ENCODE measurements at regions not wholly inside any gene's neighbourhood (a gene's known extent, or its start where the extent isn't known, plus 50 kb on each side); places are given as distances from the start of the nearest gene placed in this dataset.
A peak's percentile ranks its signal among the peaks of the same experiment; 100 is the strongest.

GRCh38 chr3:66720508-66720907 lies 219.7 kb upstream of the LRIG1 start:
- H3K4me2 ChIP-seq (ENCODE audit: insufficient read depth in 1 of 2, low read depth in 2 of 2, low read length in 2 of 2), result 0 out of 4 replicates have a peak overlapping the region, but pooled peaks of 1 of the 2 experiments have one; percentile 10

More at GRCh38 chr3:66720508-66720907, 219.7 kb upstream of the LRIG1 start:
- no peaks in the 10 kb centered on the region for H3K36me3 ChIP-seq (ENCODE audit: control insufficient read depth in 2 of 4, insufficient read depth in 4 of 4, low read length in 3 of 4)
- H3K27ac ChIP-seq (ENCODE audit: low read depth, low read length), result no peak overlapping the region
- H3K9ac ChIP-seq (replicated peaks in 1 of 4; ENCODE audit: extremely low read depth in 1 of 4, low read depth in 3 of 4, low read length in 3 of 4), result no peak overlapping the region
- no peak overlapping the region for H2AFZ ChIP-seq (ENCODE audit: low read length)
- H3K4me3 ChIP-seq (ENCODE audit: extremely low read depth in 1 of 4, insufficient read depth in 2 of 4, low read depth in 3 of 4, low read length in 4 of 4), result no peak overlapping the region
- H2BK120ac ChIP-seq (replicated peaks; ENCODE audit: low read depth, low read length), result no peak overlapping the region
- no peak for FAIRE-seq
- H2BK12ac ChIP-seq (ENCODE audit: low read depth, low read length), result no peak overlapping the region
- H3K4me1 ChIP-seq (replicated peaks in 1 of 4; ENCODE audit: control insufficient read depth in 3 of 4, insufficient read depth in 4 of 4, low read length in 3 of 4), result peaks cover 0 to 6% (median 2%) of the 10 kb centered on the region in 4 experiments; a peak in 2 of 7 replicates
- H2BK20ac ChIP-seq (ENCODE audit: low read length), result no peak overlapping the region
- no peak overlapping the region for H2BK15ac ChIP-seq (ENCODE audit: low read length)
- DNase-seq (ENCODE audit: low read depth in 1 of 2, low spot score in 2 of 2), result no peak
- H3K14ac ChIP-seq (ENCODE audit: insufficient read length), result no peak overlapping the region
- ChIA-PET POLR2A (ENCODE audit: partially characterized antibody) (interaction anchor here (1.0 kb wide), 1 partner anchor 10 kb away, joined by 3 read pairs; no protein-coding TSS in a partner anchor), CTCF (ENCODE audit: partially characterized antibody) (interaction anchor here (0.6 kb wide), 1 partner anchor 342 kb away, joined by 3 read pairs; no protein-coding TSS in a partner anchor)
- H3K23ac ChIP-seq (ENCODE audit: insufficient read length), result no peak overlapping the region
- no peak overlapping the region for H2BK5ac ChIP-seq (ENCODE audit: low read depth, low read length)
- WGBS, 2 experiments (ENCODE audit: extremely low coverage in 1 of 2, insufficient coverage in 1 of 2, insufficient read length in 1 of 2, insufficient replicate concordance in 2 of 2, low coverage in 1 of 2, low lambda C conversion rate in 2 of 2, missing lambda C conversion rate in 1 of 2), result 89% methylated on average over 4 of the region's 4 CpGs; no CpG with 5 or more reads in 1 of the 2 experiments
- no peak overlapping the region for H3K56ac ChIP-seq (replicated peaks; ENCODE audit: insufficient read length, low read depth, low read length)
- H3K79me1 ChIP-seq (ENCODE audit: low read depth, low read length), result no peaks in the 10 kb centered on the region
- H4K20me1 ChIP-seq (replicated peaks in 1 of 2; ENCODE audit: control insufficient read depth in 1 of 2, insufficient read depth in 2 of 2, low read length in 2 of 2), result no peaks in the 10 kb centered on the region
- H3K9me3 ChIP-seq (ENCODE audit: insufficient read depth in 2 of 2, low read depth in 1 of 2, low read length in 1 of 2), result no peaks in the 10 kb centered on the region
- H2AK5ac ChIP-seq (ENCODE audit: low read depth, low read length), result no peak overlapping the region
- no peak overlapping the region for H3K18ac ChIP-seq (ENCODE audit: extremely low read depth, low read length)
- H3K23me2 ChIP-seq (ENCODE audit: low read depth, low read length), result no peaks in the 10 kb centered on the region
- no peaks in the 10 kb centered on the region for H3K27me3 ChIP-seq (replicated peaks in 1 of 4; ENCODE audit: control insufficient read depth in 3 of 4, extremely low read depth in 1 of 4, insufficient read depth in 3 of 4, low read length in 3 of 4)
- no peak overlapping the region for H4K8ac ChIP-seq (ENCODE audit: extremely low read depth, insufficient read depth, low read length)
- H4K91ac ChIP-seq (replicated peaks; ENCODE audit: insufficient read length, low read length), result no peak overlapping the region
- no peak overlapping the region for H3K4ac ChIP-seq (replicated peaks; ENCODE audit: insufficient read length, low read depth, low read length)
- no peak for TF ChIP-seq SUZ12 (IDR thresholded peaks at IDR 0.05; ENCODE audit: low read length)
- no peaks in the 10 kb centered on the region for H3K79me2 ChIP-seq (ENCODE audit: control insufficient read depth in 1 of 2, insufficient read depth in 2 of 2, low read length in 2 of 2)
- no peak overlapping the region for H4K5ac ChIP-seq (ENCODE audit: insufficient read length, low read depth, low read length)

All from H1 (cell line).